Ovary (tissue), 7 donors: ENCODE measurements at regions not wholly inside any gene's neighbourhood (a gene's known extent, or its start where the extent isn't known, plus 50 kb on each side); places are given as distances from the start of the nearest gene placed in this dataset.

ENCODE experiments used
- DNase-seq, 5 donors: peaks; one replicate each; pipeline ENCODE4 v3.0.0-alpha.2; 2019 to 2020
- H3K27ac ChIP-seq, 2 donors: fragments of 200-600 bp; one replicate each; pipeline versions ENCODE4 v1.5.1 to v1.8.0; 2019 to 2022
- H3K27me3 ChIP-seq: fragments of 200-600 bp; one replicate; pipeline ENCODE4 v1.8.0; 2022
- H3K36me3 ChIP-seq: fragments of 200-600 bp; sonication (generic); one replicate; pipeline ENCODE4 v1.5.1; 2019
- H3K4me1 ChIP-seq: one replicate; pipeline ENCODE4 v1.8.1; 2013; ENCODE audit warnings: mild to moderate bottlenecking, moderate library complexity; ENCODE audit not compliant: insufficient read depth
- H3K4me3 ChIP-seq: fragments of 200-600 bp; sonication (generic); one replicate; pipeline ENCODE4 v1.5.1; 2017
- H3K9me3 ChIP-seq, 2 donors: fragments of 200-600 bp in 1 of 2; sonication (generic) in 1 of 2; one replicate each; pipeline versions ENCODE4 v1.5.1 to v1.8.1; 2013 to 2019; ENCODE audit warnings: mild to moderate bottlenecking in 1 of 2, moderate library complexity in 1 of 2
- CTCF ChIP-seq, 3 donors: fragments of 450-650 bp in 2 of 3; fragments of 200-600 bp in 1 of 3; IDR thresholded peaks; one replicate each; pipeline versions ENCODE4 v1.5.1 to v1.8.0; 2016 to 2022; ENCODE audit warnings: antibody characterized with exemption in 3 of 3, mild to moderate bottlenecking in 1 of 3
- EP300 ChIP-seq: sonication (generic); formaldehyde crosslinking; IDR thresholded peaks from one replicate; pipeline ENCODE4 v1.6.1; 2017; ENCODE audit warnings: antibody characterized with exemption
- POLR2A ChIP-seq: fragments of 450-650 bp; IDR thresholded peaks from one replicate; pipeline ENCODE4 v1.6.1; 2017; ENCODE audit warnings: antibody characterized with exemption, mild to moderate bottlenecking, moderate library complexity
- WGBS, 3 donors: extraction: QIAGEN DNeasy Blood & Tissue Kit in 1 of 3; methylation state at CpG; one replicate each; pipeline versions ENCODE4 v1.1.5 to v1.1.7; 2013 to 2017; 5-methylcytosine and 5-hydroxymethylcytosine counted together
- intact Hi-C, 4 donors: fragments of 100-400 bp; cut with DNase I; formaldehyde crosslinking; loops; one replicate each; pipeline versions ENCODE4 v1.11.0 to v1.15.1; 2022 to 2023
- donor health status: DM: no; HTN: no; CAD: no; lungs with moderate emphysema.
- donor health status: DM: no; HTN: no; CAD: no.
- donor health status: Bipolar disorder and iron deficiency.
- donor health status: DM: no; HTN: no; CAD: no.
- donor health status: DM: yes; HTN: yes; CAD: no.

GRCh38 chr3:69649120-69650065, 89.9 kb upstream of the MITF start:
- Histone ChIP-seq H3K27ac (no peak overlapping the region), H3K4me1 (no peaks in the 10 kb centered on the region), H3K4me3 (no peak overlapping the region), H3K36me3 (no peaks in the 10 kb centered on the region), H3K9me3 (no peaks in the 10 kb centered on the region), H3K27me3 (no peaks in the 10 kb centered on the region)
- 26 to 33% (median 31%) methylated on average over 7 of the region's 7 CpGs for WGBS, 3 donors
- no peak for DNase-seq
- TF ChIP-seq EP300, result no peak
- no peak for TF ChIP-seq POLR2A
- no peak for TF ChIP-seq CTCF (IDR thresholded peaks at IDR 0.05)
- intact Hi-C loops, result no loop called here

- Histone ChIP-seq H3K4me3 (no peak overlapping the region), H3K4me1 (no peaks in the 10 kb centered on the region), H3K27ac (no peak overlapping the region), H3K27me3 (no peaks in the 10 kb centered on the region), H3K36me3 (no peaks in the 10 kb centered on the region), H3K9me3 (no peaks in the 10 kb centered on the region)
- TF ChIP-seq EP300, result no peak
- no peak for TF ChIP-seq POLR2A
- TF ChIP-seq CTCF (IDR thresholded peaks at IDR 0.05), result no peak
- DNase-seq, result no peak
- intact Hi-C loops, result no loop called here
- WGBS, 3 donors, result 66 to 80% (median 74%) methylated on average over 2 of the region's 2 CpGs
These were observed 91.1 kb upstream of the MITF start for GRCh38 chr3:69648126-69648525.

- no peak overlapping the region for H3K4me3 ChIP-seq
- no peaks in the 10 kb centered on the region for H3K27me3 ChIP-seq
- no peaks in the 10 kb centered on the region for H3K4me1 ChIP-seq
- DNase-seq, result no peak
- H3K9me3 ChIP-seq, result no peaks in the 10 kb centered on the region
- H3K36me3 ChIP-seq, result no peaks in the 10 kb centered on the region
- H3K27ac ChIP-seq, result no peak overlapping the region
- intact Hi-C loops, result no loop called here
- 47 to 50% (median 48%) methylated on average over 3 of the region's 3 CpGs for WGBS, 3 donors
- TF ChIP-seq POLR2A (no peak), CTCF (IDR thresholded peaks at IDR 0.05) (no peak), EP300 (no peak)
These were observed 91.7 kb upstream of the MITF start for GRCh38 chr3:69647511-69648110.

GRCh38 chr3:69647081-69647480, 92.2 kb upstream of the MITF start:
- no peaks in the 10 kb centered on the region for H3K9me3 ChIP-seq
- H3K4me3 ChIP-seq, result no peak overlapping the region
- no peak for DNase-seq
- TF ChIP-seq CTCF (IDR thresholded peaks at IDR 0.05), result no peak
- no peak for TF ChIP-seq EP300
- TF ChIP-seq POLR2A, result no peak
- 79 to 89% (median 81%) methylated on average over 3 of the region's 3 CpGs for WGBS, 3 donors
- H3K36me3 ChIP-seq, result no peaks in the 10 kb centered on the region
- intact Hi-C loops, result no loop called here
- no peaks in the 10 kb centered on the region for H3K4me1 ChIP-seq
- H3K27ac ChIP-seq, result no peak overlapping the region
- H3K27me3 ChIP-seq, result no peaks in the 10 kb centered on the region
